AG04450 (cell line): ENCODE measurements at regions not wholly inside any gene's neighbourhood (a gene's known extent, or its start where the extent isn't known, plus 50 kb on each side); places are given as distances from the start of the nearest gene placed in this dataset.

ENCODE experiments used
- CTCF ChIA-PET: fragments of 300-600, 350-600 bp; formaldehyde crosslinking; extraction: SDS; loops from one replicate; lab custom pipeline; 2022; ENCODE audit warnings: antibody characterized with exemption, inconsistent platforms; lab: Charles Lee
- POLR2A ChIA-PET: fragments of 350-600 bp; formaldehyde crosslinking; extraction: SDS; loops from one replicate; lab custom pipeline; 2021; ENCODE audit warnings: antibody characterized with exemption, inconsistent platforms; lab: Yijun Ruan, JAX
- DNase-seq: peaks from one replicate; pipeline ENCODE4 v3.0.0-alpha.2; 2011; ENCODE audit warnings: low read depth, low spot score
- H3K27ac ChIP-seq: one replicate; pipeline ENCODE4 v1.5.1; 2012; ENCODE audit warnings: low read depth, low read length, control low read depth
- H3K27me3 ChIP-seq: one replicate; pipeline ENCODE4 v1.6.0; 2012; ENCODE audit warnings: low read length; ENCODE audit not compliant: control insufficient read depth, insufficient read depth
- H3K4me3 ChIP-seq: 2 replicates; pipeline ENCODE4 v1.5.1; 2011; ENCODE audit warnings: mild to moderate bottlenecking, low read depth, low read length, control low read depth
- H3K9me3 ChIP-seq: 2 replicates; pipeline ENCODE4 v1.5.1; 2012; ENCODE audit warnings: low read length; ENCODE audit not compliant: control insufficient read depth, insufficient read depth
- TF ChIP-seq, protein P1 (sequence below): IDR thresholded peaks from 2 replicates; pipeline ENCODE4 v1.5.1; 2011; ENCODE audit warnings: low read depth, low read length, control low read depth, inconsistent platforms

DNA sequence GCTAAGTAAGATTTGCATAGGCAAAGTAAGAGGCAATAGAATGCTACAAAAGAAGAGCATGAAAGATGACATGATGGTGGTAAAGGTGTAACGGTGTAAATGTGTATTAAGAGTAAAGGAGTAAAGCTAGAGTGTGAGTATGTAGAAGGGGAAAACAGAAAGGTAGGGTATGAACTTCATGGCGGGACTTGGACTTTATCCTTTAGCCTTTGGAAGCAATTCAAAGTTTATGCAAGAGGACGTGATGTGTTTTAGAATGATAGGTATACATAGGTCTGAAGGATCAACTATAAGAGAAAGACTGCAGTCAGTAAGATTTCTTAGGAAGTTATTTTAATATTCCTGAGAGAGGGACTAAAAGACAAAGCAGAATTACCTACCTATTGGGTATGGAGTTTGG lies 358.0 kb upstream of the FAT3 start:
- TF ChIP-seq, protein P1, sequence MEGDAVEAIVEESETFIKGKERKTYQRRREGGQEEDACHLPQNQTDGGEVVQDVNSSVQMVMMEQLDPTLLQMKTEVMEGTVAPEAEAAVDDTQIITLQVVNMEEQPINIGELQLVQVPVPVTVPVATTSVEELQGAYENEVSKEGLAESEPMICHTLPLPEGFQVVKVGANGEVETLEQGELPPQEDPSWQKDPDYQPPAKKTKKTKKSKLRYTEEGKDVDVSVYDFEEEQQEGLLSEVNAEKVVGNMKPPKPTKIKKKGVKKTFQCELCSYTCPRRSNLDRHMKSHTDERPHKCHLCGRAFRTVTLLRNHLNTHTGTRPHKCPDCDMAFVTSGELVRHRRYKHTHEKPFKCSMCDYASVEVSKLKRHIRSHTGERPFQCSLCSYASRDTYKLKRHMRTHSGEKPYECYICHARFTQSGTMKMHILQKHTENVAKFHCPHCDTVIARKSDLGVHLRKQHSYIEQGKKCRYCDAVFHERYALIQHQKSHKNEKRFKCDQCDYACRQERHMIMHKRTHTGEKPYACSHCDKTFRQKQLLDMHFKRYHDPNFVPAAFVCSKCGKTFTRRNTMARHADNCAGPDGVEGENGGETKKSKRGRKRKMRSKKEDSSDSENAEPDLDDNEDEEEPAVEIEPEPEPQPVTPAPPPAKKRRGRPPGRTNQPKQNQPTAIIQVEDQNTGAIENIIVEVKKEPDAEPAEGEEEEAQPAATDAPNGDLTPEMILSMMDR: no peak
- POLR2A ChIA-PET: no interaction called here
- DNase-seq: no peak
- CTCF ChIA-PET: no interaction called here
- H3K27me3 ChIP-seq: no peaks in the 10 kb centered on the region
- H3K4me3 ChIP-seq: no peak overlapping the region
- H3K9me3 ChIP-seq: no peaks in the 10 kb centered on the region
- no peak overlapping the region for H3K27ac ChIP-seq

DNA sequence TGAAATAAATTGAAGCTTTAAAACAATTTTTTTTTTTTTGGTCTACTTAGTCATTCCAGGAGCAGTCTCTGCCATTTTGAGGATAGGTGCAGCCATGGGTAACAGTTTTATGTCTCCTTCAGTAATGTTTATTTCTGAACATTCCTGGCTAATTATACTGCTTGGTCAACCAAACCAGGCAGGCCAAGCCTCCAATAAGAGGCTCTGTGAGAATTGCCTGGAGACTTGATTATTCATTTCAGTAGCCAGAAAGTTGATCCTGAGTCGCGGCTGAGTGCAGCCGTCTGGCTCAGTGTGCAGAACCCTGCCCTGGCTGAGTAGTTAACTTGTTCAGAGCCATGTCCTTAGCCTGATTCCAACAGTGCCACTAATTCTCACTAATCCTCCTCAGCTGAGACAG lies 364.0 kb upstream of the FAT3 start:
- ChIA-PET CTCF (no interaction called here), POLR2A (no interaction called here)
- H3K4me3 ChIP-seq: no peak overlapping the region
- TF ChIP-seq, protein P1: no peak
- no peaks in the 10 kb centered on the region for H3K27me3 ChIP-seq
- H3K27ac ChIP-seq: no peak overlapping the region
- no peaks in the 10 kb centered on the region for H3K9me3 ChIP-seq
- DNase-seq: no peak

DNA sequence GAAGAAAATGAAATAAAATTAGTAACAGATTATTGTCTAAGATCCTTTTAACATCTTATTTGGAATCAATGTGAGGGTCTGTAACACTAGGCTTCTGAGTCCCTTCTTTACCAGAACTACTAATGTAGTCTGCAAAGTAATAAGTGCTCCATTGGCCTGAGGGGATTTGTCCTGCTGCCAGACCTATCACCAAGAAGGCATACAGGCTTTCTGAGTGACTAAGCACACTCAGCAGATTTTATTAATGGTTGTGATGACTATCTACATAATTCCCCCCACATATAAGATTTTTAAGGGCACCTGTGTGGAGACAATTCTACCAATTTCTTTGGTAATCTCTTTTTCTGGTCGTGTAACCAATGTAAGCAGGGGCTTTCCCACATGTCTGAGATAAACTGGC lies 365.0 kb upstream of the FAT3 start:
- Histone ChIP-seq H3K9me3 (no peaks in the 10 kb centered on the region), H3K27me3 (no peaks in the 10 kb centered on the region), H3K4me3 (no peak overlapping the region), H3K27ac (no peak overlapping the region)
- POLR2A ChIA-PET: no interaction called here
- TF ChIP-seq, protein P1: no peak
- CTCF ChIA-PET: no interaction called here
- no peak for DNase-seq

DNA sequence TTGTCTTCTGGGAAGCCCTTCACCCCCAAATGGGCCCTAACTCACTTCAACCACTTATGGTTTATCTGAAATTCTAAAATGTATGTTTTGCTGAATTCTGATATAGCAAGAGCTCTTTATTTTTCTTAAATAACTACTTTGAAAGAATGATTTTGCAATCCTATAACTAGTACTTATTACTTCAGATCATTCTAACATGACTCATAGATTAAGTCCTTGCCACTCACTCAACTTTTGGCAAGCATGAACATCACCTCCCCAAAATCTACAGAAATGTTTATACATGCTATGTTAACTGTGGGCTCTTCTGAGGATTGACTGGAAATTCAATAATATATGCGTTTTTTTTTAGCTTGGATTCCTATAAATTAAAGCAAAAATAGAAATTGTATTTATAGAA lies 367.4 kb upstream of the FAT3 start:
- DNase-seq: no peak
- ChIA-PET CTCF (no interaction called here), POLR2A (no interaction called here)
- no peak overlapping the region for H3K27ac ChIP-seq
- TF ChIP-seq, protein P1: no peak
- H3K4me3 ChIP-seq: no peak overlapping the region
- no peaks in the 10 kb centered on the region for H3K9me3 ChIP-seq
- H3K27me3 ChIP-seq: no peaks in the 10 kb centered on the region

DNA sequence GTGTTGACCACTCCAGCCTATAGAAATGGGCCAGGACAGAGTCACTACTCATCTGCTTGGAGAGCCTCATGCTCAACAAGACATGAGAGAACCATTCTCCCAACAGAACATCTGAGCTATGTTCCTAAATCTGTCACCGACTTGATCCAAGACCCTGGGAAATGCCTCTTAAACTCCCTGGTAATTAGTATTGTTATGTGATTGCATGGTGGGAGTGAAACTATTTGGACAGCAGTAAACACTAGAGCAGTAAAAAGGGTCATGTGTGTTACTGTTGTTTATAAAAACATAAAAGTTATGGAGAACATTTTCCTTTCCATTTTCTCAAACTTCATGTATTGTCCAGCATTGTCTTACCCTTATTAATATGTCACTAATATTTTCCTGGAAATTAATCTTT lies 369.8 kb upstream of the FAT3 start:
- no peaks in the 10 kb centered on the region for H3K9me3 ChIP-seq
- H3K27me3 ChIP-seq: no peaks in the 10 kb centered on the region
- no peak overlapping the region for H3K27ac ChIP-seq
- no peak for DNase-seq
- TF ChIP-seq, protein P1: no peak
- ChIA-PET POLR2A (no interaction called here), CTCF (no interaction called here)
- H3K4me3 ChIP-seq: no peak overlapping the region
